Chondrocyte (in vitro differentiated cells): ENCODE measurements at regions not wholly inside any gene's neighbourhood (a gene's known extent, or its start where the extent isn't known, plus 50 kb on each side); places are given as distances from the start of the nearest gene placed in this dataset.

Source experiments
- DNase-seq: peaks from one replicate; pipeline ENCODE4 v3.0.0; 2021; ENCODE audit warnings: mixed read lengths, low spot score
- H3K27ac Mint-ChIP-seq: one replicate; pipeline ENCODE4 v1.8.0; 2021; ENCODE audit warnings: mild to moderate bottlenecking, moderate library complexity, mixed read lengths; ENCODE audit not compliant: unreplicated experiment
- H3K27me3 Mint-ChIP-seq: 2 replicates; pipeline ENCODE4 v1.8.0; 2021; ENCODE audit warnings: low read depth, mixed read lengths
- H3K36me3 Mint-ChIP-seq: 2 replicates; pipeline ENCODE4 v1.8.0; 2021; ENCODE audit warnings: low read depth, mixed read lengths
- H3K4me1 Mint-ChIP-seq: 2 replicates; pipeline ENCODE4 v1.8.0; 2021; ENCODE audit warnings: low read depth, mild to moderate bottlenecking, mixed read lengths
- H3K4me3 Mint-ChIP-seq: one replicate; pipeline ENCODE4 v1.8.0; 2021; ENCODE audit warnings: mild to moderate bottlenecking, moderate library complexity, mixed read lengths; ENCODE audit not compliant: unreplicated experiment
- H3K9me3 Mint-ChIP-seq: 2 replicates; pipeline ENCODE4 v1.8.0; 2021; ENCODE audit warnings: low read depth, mixed read lengths
- TF ChIP-seq, protein P1 (sequence below): fragments of 200-600 bp; sonication (generic); IDR thresholded peaks from 2 replicates; pipeline ENCODE4 v1.5.0; 2021; ENCODE audit warnings: antibody characterized with exemption, mild to moderate bottlenecking, moderate library complexity

DNA sequence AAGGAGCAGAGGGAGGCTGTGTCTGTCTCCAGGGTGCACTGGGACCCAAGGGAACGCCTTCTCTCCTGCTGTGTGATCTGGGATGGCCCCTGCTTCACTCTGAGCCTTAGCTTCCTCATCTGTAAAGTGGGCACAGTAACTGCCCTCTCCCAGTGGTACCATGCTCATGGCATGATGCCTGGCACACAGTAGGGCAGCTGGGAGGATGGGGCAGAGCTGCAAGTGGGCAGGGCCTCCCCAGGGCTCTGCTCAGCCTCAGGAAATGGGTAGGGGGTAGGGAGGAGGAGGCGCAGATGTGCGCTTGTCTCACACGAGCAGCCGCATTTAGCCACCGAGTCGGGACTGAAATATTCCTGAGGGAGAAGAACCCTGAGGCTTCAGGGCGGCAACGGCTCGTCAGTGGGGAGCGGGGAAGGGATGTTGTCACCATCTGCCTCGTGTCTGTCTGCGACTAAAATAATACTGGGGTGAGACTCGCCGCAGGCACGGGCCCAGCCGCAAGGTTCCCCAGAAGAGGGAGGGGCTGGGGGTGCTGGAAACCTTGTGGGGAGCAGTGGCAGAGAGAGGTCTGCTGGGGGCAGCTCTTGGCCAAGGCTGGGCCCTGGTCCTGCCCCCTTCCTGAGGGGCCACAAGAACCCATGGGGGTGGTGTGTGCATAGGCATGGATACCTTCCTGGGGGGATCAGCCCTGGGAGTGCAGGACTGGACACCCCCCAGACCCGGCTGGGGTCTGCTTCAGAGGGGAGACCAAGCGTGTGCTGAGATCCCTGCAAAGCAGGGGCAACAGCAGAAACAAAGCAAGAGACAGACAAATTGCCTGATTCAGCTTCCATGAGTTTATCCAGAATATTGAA is 55.2 kb upstream of the PSD2 start:
- Mint-ChIP-seq H3K36me3 (no peaks in the 10 kb centered on the region), H3K27me3 (no peaks in the 10 kb centered on the region), H3K9me3 (no peaks in the 10 kb centered on the region), H3K27ac (peak overlapping the region; percentile 88), H3K4me1 (peaks cover 70% of the 10 kb centered on the region), H3K4me3 (no peak overlapping the region)
- TF ChIP-seq, protein P1, sequence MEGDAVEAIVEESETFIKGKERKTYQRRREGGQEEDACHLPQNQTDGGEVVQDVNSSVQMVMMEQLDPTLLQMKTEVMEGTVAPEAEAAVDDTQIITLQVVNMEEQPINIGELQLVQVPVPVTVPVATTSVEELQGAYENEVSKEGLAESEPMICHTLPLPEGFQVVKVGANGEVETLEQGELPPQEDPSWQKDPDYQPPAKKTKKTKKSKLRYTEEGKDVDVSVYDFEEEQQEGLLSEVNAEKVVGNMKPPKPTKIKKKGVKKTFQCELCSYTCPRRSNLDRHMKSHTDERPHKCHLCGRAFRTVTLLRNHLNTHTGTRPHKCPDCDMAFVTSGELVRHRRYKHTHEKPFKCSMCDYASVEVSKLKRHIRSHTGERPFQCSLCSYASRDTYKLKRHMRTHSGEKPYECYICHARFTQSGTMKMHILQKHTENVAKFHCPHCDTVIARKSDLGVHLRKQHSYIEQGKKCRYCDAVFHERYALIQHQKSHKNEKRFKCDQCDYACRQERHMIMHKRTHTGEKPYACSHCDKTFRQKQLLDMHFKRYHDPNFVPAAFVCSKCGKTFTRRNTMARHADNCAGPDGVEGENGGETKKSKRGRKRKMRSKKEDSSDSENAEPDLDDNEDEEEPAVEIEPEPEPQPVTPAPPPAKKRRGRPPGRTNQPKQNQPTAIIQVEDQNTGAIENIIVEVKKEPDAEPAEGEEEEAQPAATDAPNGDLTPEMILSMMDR: no peak
- DNase-seq: no peak

GRCh38 chr5:139740992-139741672 is 54.5 kb upstream of the PSD2 start:
- H3K4me3 Mint-ChIP-seq: no peak overlapping the region
- H3K9me3 Mint-ChIP-seq: no peaks in the 10 kb centered on the region
- no peaks in the 10 kb centered on the region for H3K36me3 Mint-ChIP-seq
- peak overlapping the region; percentile 88 for H3K27ac Mint-ChIP-seq
- no peaks in the 10 kb centered on the region for H3K27me3 Mint-ChIP-seq
- peaks cover 78% of the 10 kb centered on the region for H3K4me1 Mint-ChIP-seq
- TF ChIP-seq, protein P1: no peak
- no peak for DNase-seq

DNA sequence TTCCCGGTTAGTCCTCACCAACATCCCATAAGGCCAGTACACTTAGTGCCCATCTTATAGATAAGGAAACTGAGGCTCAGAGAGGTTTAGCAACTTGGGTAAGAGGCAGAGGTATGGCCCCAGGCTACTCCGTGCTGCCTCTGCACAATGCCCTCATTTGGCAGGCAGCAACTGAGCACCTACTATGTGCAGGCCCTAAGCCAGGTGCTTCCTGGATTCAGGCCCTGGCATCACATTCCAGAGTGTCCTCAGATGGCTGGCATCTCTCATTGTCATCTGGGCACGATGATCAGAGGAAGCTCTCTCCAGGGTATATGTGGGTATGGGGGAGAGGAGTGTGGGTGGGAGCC is 53.8 kb upstream of the PSD2 start:
- peaks cover 81% of the 10 kb centered on the region for H3K4me1 Mint-ChIP-seq
- no peak overlapping the region for H3K4me3 Mint-ChIP-seq
- DNase-seq: no peak
- H3K27me3 Mint-ChIP-seq: no peaks in the 10 kb centered on the region
- TF ChIP-seq, protein P1: no peak
- H3K27ac Mint-ChIP-seq: no peak overlapping the region
- H3K9me3 Mint-ChIP-seq: no peaks in the 10 kb centered on the region
- no peaks in the 10 kb centered on the region for H3K36me3 Mint-ChIP-seq

DNA sequence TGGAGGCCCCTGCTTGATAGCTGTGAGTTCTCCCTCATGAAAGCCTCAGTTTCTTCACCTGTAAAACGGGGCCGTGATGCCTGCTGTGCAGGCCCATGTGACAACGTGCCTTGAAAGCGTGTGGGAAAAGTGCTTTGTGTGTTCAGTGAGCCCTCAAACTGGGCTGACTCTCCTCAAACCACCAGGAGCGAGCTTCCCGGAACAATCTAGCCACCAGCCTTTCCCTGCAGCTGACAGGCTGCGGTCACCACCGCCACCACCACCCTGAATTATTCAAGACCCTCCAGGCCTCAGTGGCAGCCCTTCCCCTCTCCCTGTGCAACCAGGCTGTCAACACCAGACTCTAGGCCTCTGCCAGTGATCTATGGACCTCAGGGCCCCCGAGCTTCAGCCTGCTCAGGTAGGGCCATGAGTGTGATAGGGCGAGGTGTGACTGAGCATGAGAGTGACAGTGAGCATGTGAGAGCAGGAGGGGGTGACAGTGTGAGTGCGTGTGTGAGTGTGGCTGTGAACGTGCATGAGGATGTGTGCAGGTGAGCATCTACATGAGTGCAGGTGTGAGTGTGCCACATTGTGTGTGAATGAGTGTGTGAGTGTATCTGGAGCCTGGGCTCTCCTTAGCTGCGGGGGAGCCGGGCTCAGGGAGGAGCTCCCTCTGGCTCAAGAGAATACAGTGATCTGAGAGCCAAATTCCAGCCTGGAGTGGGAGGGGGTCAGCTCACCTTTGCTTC is 53.3 kb upstream of the PSD2 start:
- no peak overlapping the region for H3K4me3 Mint-ChIP-seq
- H3K4me1 Mint-ChIP-seq: peaks cover 86% of the 10 kb centered on the region
- H3K36me3 Mint-ChIP-seq: no peaks in the 10 kb centered on the region
- no peaks in the 10 kb centered on the region for H3K27me3 Mint-ChIP-seq
- TF ChIP-seq, protein P1: no peak
- H3K27ac Mint-ChIP-seq: no peak overlapping the region
- no peaks in the 10 kb centered on the region for H3K9me3 Mint-ChIP-seq
- DNase-seq: no peak

GRCh38 chr5:139743001-139743771 is 52.4 kb upstream of the PSD2 start:
- Mint-ChIP-seq H3K36me3 (no peaks in the 10 kb centered on the region), H3K4me1 (peaks cover 89% of the 10 kb centered on the region), H3K27ac (peak overlapping the region; percentile 69), H3K27me3 (no peaks in the 10 kb centered on the region), H3K9me3 (no peaks in the 10 kb centered on the region), H3K4me3 (no peak overlapping the region)
- TF ChIP-seq, protein P1: no peak
- DNase-seq: no peak
